ENCODE measurements at regions not wholly inside any gene's neighbourhood (a gene's known extent, or its start where the extent isn't known, plus 50 kb on each side); places are given as distances from the start of the nearest gene placed in this dataset.
A peak's percentile ranks its signal among the peaks of the same experiment; 100 is the strongest.

DNA sequence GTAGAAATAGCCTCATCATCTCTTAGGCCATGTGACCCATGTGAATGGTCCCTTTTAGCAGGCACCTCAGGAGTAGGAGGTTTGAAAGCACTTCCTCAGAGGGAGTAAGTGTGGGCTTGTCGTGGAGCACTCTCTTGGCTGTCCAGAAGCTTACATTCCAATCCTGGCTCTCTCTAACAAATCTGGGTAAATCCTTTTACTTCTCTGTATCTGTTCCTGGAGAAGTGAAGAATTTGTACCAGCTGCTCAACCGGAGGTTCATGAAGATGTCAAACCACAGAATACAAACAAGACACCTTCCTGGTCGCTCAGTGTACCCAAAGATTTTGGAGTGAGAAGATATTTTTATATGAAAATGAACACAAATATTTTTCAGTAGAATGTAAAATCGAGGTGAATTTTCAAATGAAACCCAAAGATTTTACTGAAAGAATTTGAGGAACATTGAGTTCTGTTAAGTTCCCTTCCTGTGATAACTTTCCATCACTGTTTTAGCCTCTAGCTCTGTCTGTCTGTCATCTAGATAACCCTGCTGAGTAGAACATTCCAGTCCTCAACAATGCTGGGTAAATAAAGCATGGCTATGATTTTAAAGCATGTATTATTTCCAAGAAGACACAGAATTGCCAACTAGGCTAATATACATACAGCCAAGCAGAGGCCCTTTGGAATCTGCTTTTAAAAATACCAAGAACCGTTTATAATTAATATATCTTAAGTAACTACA, 263.9 kb upstream of the RGS6 start:
- no peak for DNase-seq (ENCODE audit: insufficient read length, low spot score)
- no peak for FAIRE-seq

GRCh38 chr14:71672596-71672995, 259.6 kb upstream of the RGS6 start:
- FAIRE-seq (peak; percentile 74), DNase-seq (ENCODE audit: insufficient read length, low spot score) (no peak)

DNA sequence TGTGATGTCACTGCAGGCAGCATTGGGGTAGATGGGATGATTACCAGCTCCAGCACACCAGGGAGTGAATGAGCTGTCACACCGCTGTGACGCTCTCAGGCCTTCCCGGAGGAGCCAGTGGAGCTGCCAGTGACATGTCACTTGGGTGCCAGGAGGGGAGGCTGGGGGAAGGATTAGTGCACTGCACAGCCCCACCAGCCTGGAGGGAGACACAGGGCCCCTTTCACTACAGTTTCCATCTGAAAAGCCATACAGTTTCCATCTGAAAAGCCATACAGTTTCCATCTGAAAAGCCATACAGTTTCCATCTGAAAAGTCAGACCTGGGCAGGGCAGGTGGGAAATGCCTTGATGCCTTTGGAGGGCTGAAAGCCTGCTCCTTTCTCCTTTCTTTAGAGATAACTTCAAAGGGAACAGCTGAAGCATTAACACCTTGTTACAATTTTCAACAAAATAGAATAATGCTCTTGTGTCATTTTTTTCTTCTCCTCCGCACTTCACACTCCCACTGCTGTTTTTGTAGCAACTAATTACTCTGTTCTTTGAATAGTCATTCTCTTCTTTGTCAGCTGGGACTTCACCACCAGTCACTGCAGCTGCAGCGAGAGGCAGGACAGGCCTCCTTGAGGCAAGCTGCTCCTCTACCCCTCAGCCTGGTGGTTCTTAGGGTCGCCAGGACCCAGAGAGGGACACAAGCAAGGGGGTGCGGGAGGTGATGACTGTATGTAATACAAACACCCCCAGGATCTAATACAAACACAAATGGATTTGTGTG, 256.9 kb upstream of the RGS6 start:
- FAIRE-seq (no peak), DNase-seq (ENCODE audit: insufficient read length, low spot score) (no peak)

GRCh38 chr14:71675900-71676287, 256.3 kb upstream of the RGS6 start:
- FAIRE-seq (no peak), DNase-seq (ENCODE audit: insufficient read length, low spot score) (no peak)

GRCh38 chr14:71680736-71681387, 251.4 kb upstream of the RGS6 start:
- no peak for FAIRE-seq
- DNase-seq (ENCODE audit: insufficient read length, low spot score) = no peak

GRCh38 chr14:71682337-71682736, 249.9 kb upstream of the RGS6 start:
- DNase-seq (ENCODE audit: insufficient read length, low spot score) (no peak), FAIRE-seq (no peak)

DNA sequence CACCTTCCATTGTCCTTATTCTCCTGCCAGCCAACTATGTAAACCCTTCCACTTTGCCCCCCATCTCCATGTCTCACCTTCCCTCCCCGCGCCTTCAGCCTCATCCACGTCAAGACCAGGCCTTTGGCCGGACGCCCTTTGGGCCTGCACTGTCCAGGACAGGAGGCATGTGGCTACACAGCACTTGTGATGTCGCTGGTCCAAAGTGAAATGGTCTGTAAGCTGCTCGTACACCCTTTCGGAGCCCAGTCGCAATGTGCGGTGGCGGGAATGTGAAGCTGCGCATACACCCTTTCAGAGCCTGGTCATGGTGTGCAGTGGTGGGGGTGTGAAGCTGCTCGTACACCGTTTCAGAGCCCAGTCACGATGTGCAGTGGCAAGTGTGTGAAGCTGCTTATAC, 247.9 kb upstream of the RGS6 start:
- FAIRE-seq (no peak), DNase-seq (ENCODE audit: insufficient read length, low spot score) (no peak)

- DNase-seq (ENCODE audit: insufficient read length, low spot score) (no peak), FAIRE-seq (peak; percentile 4)
Observed at GRCh38 chr14:71686677-71687076, 245.6 kb upstream of the RGS6 start.

GRCh38 chr14:71687166-71687831, 244.9 kb upstream of the RGS6 start:
- DNase-seq (ENCODE audit: insufficient read length, low spot score) (no peak), FAIRE-seq (no peak)

GRCh38 chr14:71688576-71688975, 243.7 kb upstream of the RGS6 start:
- DNase-seq (ENCODE audit: insufficient read length, low spot score) = peak; percentile 55
- peak; percentile 87 for FAIRE-seq

DNA sequence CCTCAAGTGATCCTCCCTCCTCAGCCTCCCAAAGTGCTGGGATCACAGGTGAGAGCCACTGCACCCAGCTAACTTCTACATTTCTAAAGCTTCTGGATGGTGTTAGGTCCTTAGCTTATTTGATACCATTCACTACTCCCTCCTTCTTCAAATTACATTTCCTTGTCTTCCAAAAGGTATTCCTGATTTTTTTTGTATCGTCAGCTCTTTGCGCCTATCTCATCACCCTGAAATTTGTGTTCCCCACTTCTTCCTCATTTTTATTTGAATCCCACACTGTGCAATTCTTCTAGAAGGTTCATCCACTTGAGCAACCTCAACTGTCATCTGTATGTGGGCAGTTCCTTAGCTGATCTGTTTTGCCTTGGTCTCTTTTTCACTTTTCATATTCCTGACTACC, 241.8 kb upstream of the RGS6 start:
- DNase-seq (ENCODE audit: insufficient read length, low spot score) (no peak), FAIRE-seq (no peak)

- DNase-seq (ENCODE audit: insufficient read length, low spot score) (no peak), FAIRE-seq (peak; percentile 83)
Observed at GRCh38 chr14:71692496-71692895, 239.7 kb upstream of the RGS6 start.

DNA sequence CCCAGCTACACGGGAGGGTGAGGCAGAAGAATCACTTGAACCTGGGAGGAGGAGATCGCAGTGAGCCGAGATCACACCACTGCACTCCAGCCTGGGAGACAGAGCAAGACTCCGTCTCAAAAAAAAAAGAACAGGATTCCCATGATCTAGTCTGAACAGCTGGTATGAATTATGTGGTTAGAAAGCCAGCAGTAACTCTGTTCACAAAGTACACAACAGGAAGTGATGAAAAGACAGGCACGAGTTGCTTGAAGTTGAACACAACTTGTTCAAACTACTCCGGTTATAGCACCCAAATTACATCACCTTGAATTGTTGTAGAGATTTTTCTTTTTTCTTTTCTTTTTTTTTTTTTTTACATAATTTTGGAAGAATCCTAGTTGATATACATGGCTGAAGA, 238.8 kb upstream of the RGS6 start:
- DNase-seq (ENCODE audit: insufficient read length, low spot score) = no peak

GRCh38 chr14:71694591-71695530, 237.4 kb upstream of the RGS6 start:
- DNase-seq (ENCODE audit: insufficient read length, low spot score) = no peak
- no peak for FAIRE-seq

More for the DNA sequence above, 238.8 kb upstream of the RGS6 start:
- FAIRE-seq = no peak

- DNase-seq (ENCODE audit: insufficient read length, low spot score) (no peak), FAIRE-seq (no peak)
Observed at GRCh38 chr14:71695611-71696350, 236.4 kb upstream of the RGS6 start.

DNA sequence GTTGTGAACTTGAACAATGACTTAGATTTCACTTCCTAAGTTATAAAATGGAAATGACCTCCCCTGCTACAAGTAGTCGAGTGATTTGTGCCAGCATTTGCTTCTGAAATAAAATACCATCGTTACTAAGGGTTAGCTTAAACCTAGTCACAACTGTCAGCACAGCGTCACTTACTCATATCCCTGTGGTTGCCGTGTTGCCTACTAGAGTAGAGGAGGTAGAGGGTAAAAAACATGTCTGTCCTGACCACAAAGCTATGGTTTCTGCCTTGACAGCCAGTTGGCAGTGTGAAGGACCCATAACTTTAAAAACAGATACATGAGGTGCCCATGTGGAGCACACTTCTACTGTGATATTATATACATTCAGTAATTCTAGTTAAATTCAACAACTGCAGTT, 234.2 kb upstream of the RGS6 start:
- peak; percentile 86 for FAIRE-seq

GRCh38 chr14:71698673-71699072, 233.6 kb upstream of the RGS6 start:
- FAIRE-seq (peak; percentile 23), DNase-seq (ENCODE audit: insufficient read length, low spot score) (no peak)

More for the DNA sequence above, 234.2 kb upstream of the RGS6 start:
- no peak for DNase-seq (ENCODE audit: insufficient read length, low spot score)

- FAIRE-seq (peak; percentile 82), DNase-seq (ENCODE audit: insufficient read length, low spot score) (no peak)
Observed at GRCh38 chr14:71701990-71702389, 230.2 kb upstream of the RGS6 start.

DNA sequence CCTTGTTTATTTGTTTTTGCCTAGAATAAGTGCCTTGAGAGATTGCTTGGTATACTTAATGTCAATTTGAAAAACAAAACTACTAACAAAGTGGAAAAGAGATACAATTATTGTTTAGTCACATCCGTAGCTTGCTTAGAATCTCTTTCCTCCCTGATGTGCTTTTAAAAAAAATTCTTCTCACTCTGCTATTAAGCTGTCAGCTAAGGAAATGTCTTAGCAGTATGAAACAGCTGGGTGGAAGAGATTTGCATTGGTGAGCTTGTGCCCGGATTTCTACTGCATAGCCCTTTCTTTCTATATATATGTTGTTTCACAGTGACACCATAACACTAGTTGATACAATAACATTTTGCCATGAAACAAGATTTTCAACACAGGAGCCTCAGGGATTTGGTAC, 229.4 kb upstream of the RGS6 start:
- no peak for FAIRE-seq
- DNase-seq (ENCODE audit: insufficient read length, low spot score) = no peak
